ENCODE measurements at regions not wholly inside any gene's neighbourhood (a gene's known extent, or its start where the extent isn't known, plus 50 kb on each side); places are given as distances from the start of the nearest gene placed in this dataset.
A peak's percentile ranks its signal among the peaks of the same experiment; 100 is the strongest.

DNA sequence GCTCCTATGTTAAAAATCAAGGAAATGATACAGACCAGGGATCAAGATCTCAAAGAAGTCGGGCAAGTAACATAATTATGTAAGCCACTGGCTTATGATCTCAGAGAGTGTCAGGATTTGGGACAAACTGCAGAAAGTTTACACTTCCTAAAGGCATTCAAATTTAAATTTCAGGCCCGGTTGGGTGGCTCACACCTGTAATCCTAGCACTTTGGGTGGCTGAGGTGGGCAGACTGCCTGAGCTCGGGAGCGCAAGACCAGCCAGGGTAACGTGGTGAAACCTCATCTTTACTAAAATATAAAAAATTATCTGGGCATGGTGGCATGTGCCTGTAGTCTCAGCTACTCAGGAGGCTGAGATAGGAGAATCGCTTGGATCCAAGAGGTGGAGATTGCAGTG, 124.4 kb upstream of the UBE2E2 start:
- Histone ChIP-seq H3K9me3 (replicated peaks in 1 of 11) (peaks cover 0 to 9% (median 5%) of the 10 kb centered on the region in 11 experiments; a peak in 3 of 22 replicates), H3K4me2 (peak overlapping the region in 5 of 11 experiments; percentile 48 to 60 (median 53); a peak in 7 of 22 replicates), H4K20me1 (no peaks in the 10 kb centered on the region), H3K27ac (no peak overlapping the region), H3K4me3 (no peak overlapping the region), H3K36me3 (no peaks in the 10 kb centered on the region), H3K9ac (no peak overlapping the region), H3K4me1 (peaks cover 5 to 30% (median 22%) of the 10 kb centered on the region in 10 experiments), H3K27me3 (no peaks in the 10 kb centered on the region)
- no peak for TF ChIP-seq Cebpa-rat (IDR thresholded peaks at IDR 0.05)

DNA sequence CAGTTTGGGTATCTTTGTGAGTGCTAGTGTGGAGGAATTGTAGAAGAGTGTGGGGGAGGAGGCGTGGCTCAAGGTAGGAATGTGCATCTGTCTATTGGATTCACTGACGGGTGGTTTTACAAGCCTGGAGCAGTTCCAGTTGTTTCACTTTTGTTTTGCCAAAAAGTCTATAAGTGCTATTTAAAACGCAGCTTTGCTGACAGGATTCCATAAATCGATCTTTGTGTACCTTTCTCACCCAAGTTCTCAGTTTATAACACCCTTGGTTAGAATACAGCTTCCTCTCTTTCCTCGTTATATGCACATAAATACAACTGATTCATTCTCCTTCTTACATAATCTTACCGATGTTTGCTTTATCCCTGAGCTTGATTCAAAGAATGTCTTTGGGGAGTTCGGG, 123.2 kb upstream of the UBE2E2 start:
- Histone ChIP-seq H4K20me1 (no peaks in the 10 kb centered on the region), H3K4me2 (peak overlapping the region; percentile 24 to 71 (median 52)), H3K9ac (peak overlapping the region in 1 of 11 experiments; percentile 8; a peak in 1 of 22 replicates), H3K4me3 (peak overlapping the region in 1 of 10 experiments; percentile 7; a peak in 2 of 20 replicates), H3K4me1 (peaks cover under 1 to 18% (median 14%) of the 10 kb centered on the region in 10 experiments; a peak in 14 of 20 replicates), H3K27ac (no peak overlapping the region), H3K27me3 (no peaks in the 10 kb centered on the region), H3K9me3 (replicated peaks in 1 of 11) (no peaks in the 10 kb centered on the region; a peak in 1 of 22 replicates), H3K36me3 (no peaks in the 10 kb centered on the region)
- TF ChIP-seq Cebpa-rat (IDR thresholded peaks at IDR 0.05) = no peak

DNA sequence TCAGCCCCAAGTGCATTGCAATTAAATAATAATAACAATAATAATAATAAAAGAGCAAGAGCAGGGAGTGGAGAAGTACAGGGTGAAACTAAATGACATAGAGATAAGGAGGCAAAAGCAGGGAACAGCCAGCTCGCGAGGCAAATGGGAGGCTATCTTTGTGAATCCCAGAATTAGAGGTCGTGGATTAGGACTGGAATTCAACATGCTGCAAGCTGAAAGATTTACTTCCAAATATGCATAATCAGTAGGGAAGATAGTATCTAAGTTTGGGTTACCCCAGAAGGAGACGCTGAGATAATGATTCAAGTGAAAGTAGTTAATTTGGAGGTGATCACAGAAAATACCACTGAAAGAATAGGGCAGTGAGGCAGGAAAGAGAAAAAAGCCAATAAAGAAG, 119.4 kb upstream of the UBE2E2 start:
- Histone ChIP-seq H3K9me3 (replicated peaks in 1 of 11) (0 out of 22 replicates have a peak, but pooled peaks cover 0 to 3% (median 0%) of the 10 kb centered on the region in 11 experiments), H3K9ac (no peak overlapping the region), H3K27me3 (no peaks in the 10 kb centered on the region), H3K4me2 (no peak overlapping the region), H3K27ac (no peak overlapping the region), H3K4me3 (no peak overlapping the region), H3K36me3 (no peaks in the 10 kb centered on the region), H3K4me1 (peaks cover 9 to 17% (median 14%) of the 10 kb centered on the region in 10 experiments; a peak in 15 of 20 replicates), H4K20me1 (no peaks in the 10 kb centered on the region)
- TF ChIP-seq Cebpa-rat (IDR thresholded peaks at IDR 0.05) = no peak

DNA sequence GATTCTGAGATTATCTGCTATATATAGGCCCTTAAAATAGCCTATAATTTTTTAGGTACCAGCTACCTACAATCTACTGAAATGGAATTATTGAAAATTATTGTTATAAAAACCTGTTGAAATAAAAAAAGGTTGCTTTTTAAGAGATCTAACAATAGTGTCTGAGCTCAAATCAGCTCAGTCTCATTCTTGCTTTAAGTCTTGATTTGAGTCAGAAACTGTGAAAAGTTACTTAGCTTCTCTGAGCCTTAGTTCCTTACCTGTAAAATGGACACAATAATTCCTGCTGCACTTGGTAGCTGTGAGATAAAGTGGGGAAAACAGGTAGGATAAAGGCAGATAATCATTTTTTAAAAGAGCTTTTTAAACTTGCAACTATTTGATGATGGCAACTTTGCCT, 118.8 kb upstream of the UBE2E2 start:
- Histone ChIP-seq H3K9me3 (replicated peaks in 1 of 11) (0 out of 22 replicates have a peak, but pooled peaks cover 0 to 3% (median 0%) of the 10 kb centered on the region in 11 experiments), H3K36me3 (no peaks in the 10 kb centered on the region), H3K27ac (no peak overlapping the region), H3K27me3 (no peaks in the 10 kb centered on the region), H4K20me1 (no peaks in the 10 kb centered on the region), H3K9ac (no peak overlapping the region), H3K4me3 (no peak overlapping the region), H3K4me1 (peaks cover 7 to 14% (median 10%) of the 10 kb centered on the region in 10 experiments; a peak in 15 of 20 replicates), H3K4me2 (no peak overlapping the region)
- no peak for TF ChIP-seq Cebpa-rat (IDR thresholded peaks at IDR 0.05)

DNA sequence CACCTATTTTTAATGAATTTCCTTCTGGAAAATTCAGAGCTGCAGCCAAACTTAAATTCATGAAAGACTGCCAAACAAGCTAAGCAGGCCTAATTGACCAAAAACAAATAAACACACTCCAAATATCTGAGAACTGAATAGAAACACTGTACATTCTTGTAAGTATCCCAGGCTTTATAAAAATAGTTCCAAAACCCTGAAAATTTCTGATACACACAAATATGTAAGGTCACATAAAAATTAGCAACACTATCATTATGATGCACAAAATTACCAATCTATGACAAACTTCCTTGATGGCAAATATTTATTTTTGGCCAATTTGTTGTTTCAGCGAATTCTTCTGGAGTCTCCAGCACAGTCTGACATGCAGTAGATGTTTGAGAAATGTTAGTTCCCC, 117.9 kb upstream of the UBE2E2 start:
- no peaks in the 10 kb centered on the region for H4K20me1 ChIP-seq
- peaks cover 0 to 6% (median 0%) of the 10 kb centered on the region in 11 experiments; a peak in 2 of 22 replicates for H3K9me3 ChIP-seq (replicated peaks in 1 of 11)
- no peaks in the 10 kb centered on the region for H3K27me3 ChIP-seq
- no peak overlapping the region for H3K27ac ChIP-seq
- H3K36me3 ChIP-seq = no peaks in the 10 kb centered on the region
- peak overlapping the region in 2 of 11 experiments; percentile 13 to 36; a peak in 2 of 22 replicates for H3K4me2 ChIP-seq
- H3K4me3 ChIP-seq = no peak overlapping the region
- no peak for TF ChIP-seq Cebpa-rat (IDR thresholded peaks at IDR 0.05)
- no peak overlapping the region for H3K9ac ChIP-seq
- H3K4me1 ChIP-seq = peaks cover under 1 to 9% (median 2%) of the 10 kb centered on the region in 10 experiments; a peak in 8 of 20 replicates

DNA sequence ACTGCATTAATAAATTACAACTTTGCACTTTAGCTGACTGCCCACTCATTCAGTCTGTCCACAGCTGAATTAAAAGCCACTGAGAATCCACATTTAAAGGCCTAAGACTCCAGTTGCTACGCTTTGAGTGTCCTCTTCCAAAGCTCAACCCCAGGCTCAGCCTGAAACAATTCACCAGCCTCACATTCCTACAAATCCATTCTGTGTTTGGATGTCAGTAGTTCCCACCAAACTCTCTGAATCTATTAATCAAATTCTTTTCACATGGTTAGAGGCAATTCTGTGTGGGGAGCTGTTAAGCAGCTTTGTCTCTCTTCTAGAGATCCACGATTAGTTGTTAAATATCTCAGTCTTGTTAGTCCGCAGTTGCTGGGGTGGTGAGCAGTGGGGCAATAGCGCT, 116.8 kb upstream of the UBE2E2 start:
- Histone ChIP-seq H3K9ac (no peak overlapping the region), H3K27ac (no peak overlapping the region), H3K9me3 (replicated peaks in 1 of 11) (peaks cover 0 to 6% (median 0%) of the 10 kb centered on the region in 11 experiments; a peak in 3 of 22 replicates), H4K20me1 (no peaks in the 10 kb centered on the region), H3K4me2 (no peak overlapping the region), H3K4me1 (peaks cover 0 to 9% (median 0%) of the 10 kb centered on the region in 10 experiments; a peak in 2 of 20 replicates), H3K27me3 (no peaks in the 10 kb centered on the region), H3K36me3 (no peaks in the 10 kb centered on the region), H3K4me3 (no peak overlapping the region)
- TF ChIP-seq Cebpa-rat (IDR thresholded peaks at IDR 0.05) = no peak

DNA sequence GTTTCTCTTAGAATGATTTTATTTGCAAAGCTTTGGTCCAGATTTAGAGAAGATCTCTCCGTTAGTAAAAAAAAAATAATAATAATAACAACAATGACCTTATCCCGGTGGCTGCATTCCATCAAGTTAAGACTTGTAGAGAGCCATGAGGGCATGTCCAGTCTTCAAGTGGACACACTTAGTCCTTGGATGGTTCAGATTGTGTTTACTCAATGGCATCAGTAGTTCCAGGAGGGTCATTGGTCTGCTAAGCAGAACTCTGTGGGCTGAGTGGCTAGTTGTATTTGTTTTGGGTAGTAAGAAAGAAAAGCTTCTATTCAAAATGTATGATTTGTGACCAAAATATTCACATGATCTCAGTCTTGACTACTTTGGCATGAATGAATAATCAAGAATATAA, 116.3 kb upstream of the UBE2E2 start:
- Histone ChIP-seq H3K4me1 (peaks cover 0 to 9% (median 0%) of the 10 kb centered on the region in 10 experiments; a peak in 2 of 20 replicates), H3K36me3 (no peaks in the 10 kb centered on the region), H3K4me3 (no peak overlapping the region), H3K27me3 (no peaks in the 10 kb centered on the region), H4K20me1 (no peaks in the 10 kb centered on the region), H3K9me3 (replicated peaks in 1 of 11) (peaks cover 0 to 6% (median 0%) of the 10 kb centered on the region in 11 experiments; a peak in 3 of 22 replicates), H3K27ac (no peak overlapping the region), H3K4me2 (no peak overlapping the region), H3K9ac (no peak overlapping the region)
- TF ChIP-seq Cebpa-rat (IDR thresholded peaks at IDR 0.05) = no peak

DNA sequence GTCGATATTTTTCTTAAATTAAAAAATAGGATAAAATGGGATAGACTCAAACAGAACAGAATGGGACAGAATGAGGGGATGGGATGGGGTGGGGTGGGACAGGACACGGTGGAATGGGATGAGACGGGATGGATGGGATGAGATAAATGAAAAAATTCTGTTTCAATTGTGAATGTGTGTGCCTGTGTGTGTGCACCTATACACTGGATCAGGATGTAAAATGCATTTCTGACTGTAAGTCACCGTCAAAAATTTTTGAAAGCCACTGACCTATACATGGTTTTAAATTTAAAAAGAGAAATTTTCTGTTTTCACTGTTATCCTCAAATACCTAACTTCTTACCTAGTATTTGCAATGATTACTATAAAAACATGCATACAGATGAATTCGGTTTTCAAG, 108.7 kb upstream of the UBE2E2 start:
- no peak overlapping the region for H3K27ac ChIP-seq
- H3K4me1 ChIP-seq = peaks cover 0 to 2% (median 0%) of the 10 kb centered on the region in 10 experiments; a peak in 3 of 20 replicates
- H3K36me3 ChIP-seq = no peaks in the 10 kb centered on the region
- peaks cover 11 to 21% (median 14%) of the 10 kb centered on the region in 11 experiments; a peak in 19 of 22 replicates for H3K9me3 ChIP-seq (replicated peaks in 1 of 11)
- no peak overlapping the region for H3K4me3 ChIP-seq
- no peak overlapping the region for H3K9ac ChIP-seq
- no peaks in the 10 kb centered on the region for H4K20me1 ChIP-seq
- H3K27me3 ChIP-seq = no peaks in the 10 kb centered on the region
- no peak for TF ChIP-seq Cebpa-rat (IDR thresholded peaks at IDR 0.05)
- no peak overlapping the region for H3K4me2 ChIP-seq

DNA sequence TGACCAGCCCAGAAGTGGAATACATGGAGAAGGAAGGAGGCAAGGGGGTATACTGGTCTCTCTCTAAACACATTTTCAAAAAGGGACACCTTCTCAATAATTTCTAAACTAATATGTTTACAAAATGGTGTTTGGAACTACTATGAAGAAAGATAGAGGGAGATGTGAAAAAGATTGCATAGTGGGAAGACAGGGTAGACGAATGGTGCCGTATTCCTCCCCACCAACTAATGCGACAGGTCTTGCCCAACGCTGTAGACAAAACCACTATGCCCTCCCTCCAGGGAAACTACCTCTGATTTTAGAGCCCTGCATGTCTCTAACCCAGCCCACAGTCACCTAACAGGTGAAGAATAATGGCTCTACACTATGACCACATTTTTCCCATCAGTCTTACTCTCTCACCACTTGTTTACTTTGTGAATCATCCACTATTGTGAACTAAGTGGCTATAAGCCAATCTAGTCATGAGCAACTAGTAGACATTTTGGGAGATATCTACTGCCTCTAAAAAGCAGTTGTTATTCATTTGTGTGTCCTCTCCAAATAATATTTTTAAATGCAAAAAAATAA, 108.2 kb upstream of the UBE2E2 start:
- Histone ChIP-seq H3K4me3 (no peak overlapping the region), H3K4me1 (peaks cover 0 to 5% (median 0%) of the 10 kb centered on the region in 10 experiments; a peak in 3 of 20 replicates), H3K9me3 (replicated peaks in 1 of 11) (peaks cover 11 to 21% (median 13%) of the 10 kb centered on the region in 11 experiments; a peak in 19 of 22 replicates), H3K36me3 (no peaks in the 10 kb centered on the region), H3K4me2 (no peak overlapping the region), H3K9ac (no peak overlapping the region), H4K20me1 (no peaks in the 10 kb centered on the region), H3K27me3 (no peaks in the 10 kb centered on the region), H3K27ac (no peak overlapping the region)
- TF ChIP-seq Cebpa-rat (IDR thresholded peaks at IDR 0.05) = no peak
